Sciatic nerve (tissue), 2 donors: ENCODE measurements at regions not wholly inside any gene's neighbourhood (a gene's known extent, or its start where the extent isn't known, plus 50 kb on each side); places are given as distances from the start of the nearest gene placed in this dataset.
"Not testable (repeated sequence)": the region's sequence is repeated elsewhere in the genome, so short reads cannot be mapped to it uniquely, and the experiment has no call there.

Source experiments
- ATAC-seq: fragments of 200-7000 bp; cut with Tn5 transposase; one replicate; pipeline ENCODE4 v1.9.1; 2020; ENCODE audit warnings: mild to moderate bottlenecking, moderate library complexity
- DNase-seq: peaks from one replicate; pipeline ENCODE4 v3.0.0-alpha.2; 2020; ENCODE audit warnings: low spot score
- intact Hi-C: fragments of 100-400 bp; cut with DNase I; formaldehyde crosslinking; loops from one replicate; pipeline ENCODE4 v1.14.2; 2022
- donor health status: DM: no; HTN: no; CAD: no.
- donor health status: DM: no; HTN: no; CAD: no.

- no peak for ATAC-seq
- intact Hi-C loops: no loop called here
- DNase-seq: no peak
Measured at GRCh38 chr1:199561334-199561733, 466.2 kb upstream of the NR5A2 start.

GRCh38 chr1:199573047-199573446 is 454.5 kb upstream of the NR5A2 start:
- intact Hi-C loops: loop anchor here (5.0 kb wide), 1 partner anchor 231 kb away; no protein-coding TSS in a partner anchor
- no peak for ATAC-seq
- DNase-seq: no peak

GRCh38 chr1:199574950-199575349 is 452.6 kb upstream of the NR5A2 start:
- intact Hi-C loops: loop anchor here (5.0 kb wide), 1 partner anchor 233 kb away; no protein-coding TSS in a partner anchor
- ATAC-seq: no peak
- no peak for DNase-seq

- ATAC-seq: no peak
- DNase-seq: no peak
- intact Hi-C loops: no loop called here
Measured at GRCh38 chr1:199580300-199580699, 447.2 kb upstream of the NR5A2 start.

- intact Hi-C loops: no loop called here
- no peak for DNase-seq
- ATAC-seq: no peak
Measured at GRCh38 chr1:199585392-199585791, 442.1 kb upstream of the NR5A2 start.

- DNase-seq (no peak), ATAC-seq (no peak)
- intact Hi-C loops: no loop called here
Measured at GRCh38 chr1:199590708-199591107, 436.8 kb upstream of the NR5A2 start.

- DNase-seq: no peak
- intact Hi-C loops: no loop called here
- ATAC-seq: no peak
Measured at GRCh38 chr1:199591468-199591867, 436.0 kb upstream of the NR5A2 start.

GRCh38 chr1:199593475-199593874 is 434.0 kb upstream of the NR5A2 start:
- intact Hi-C loops: no loop called here
- ATAC-seq (no peak), DNase-seq (no peak)

GRCh38 chr1:199596448-199596847 is 431.1 kb upstream of the NR5A2 start:
- DNase-seq, intact Hi-C loops, ATAC-seq: not testable (repeated sequence)

- ATAC-seq: no peak
Measured at GRCh38 chr1:199597152-199597551, 430.4 kb upstream of the NR5A2 start.

GRCh38 chr1:199608414-199608813 is 419.1 kb upstream of the NR5A2 start:
- intact Hi-C loops: no loop called here
- DNase-seq (no peak), ATAC-seq (no peak)

More at GRCh38 chr1:199597152-199597551, 430.4 kb upstream of the NR5A2 start:
- DNase-seq: no peak
- intact Hi-C loops: no loop called here

- ATAC-seq (no peak), DNase-seq (no peak)
- intact Hi-C loops: no loop called here
Measured at GRCh38 chr1:199612976-199613774, 414.3 kb upstream of the NR5A2 start.

- intact Hi-C loops: no loop called here
- no peak for DNase-seq
- ATAC-seq: no peak
Measured at GRCh38 chr1:199616947-199617346, 410.6 kb upstream of the NR5A2 start.

- DNase-seq (no peak), ATAC-seq (no peak)
- intact Hi-C loops: no loop called here
Measured at GRCh38 chr1:199619223-199619622, 408.3 kb upstream of the NR5A2 start.

- DNase-seq, ATAC-seq, intact Hi-C loops: not testable (repeated sequence)
Measured at GRCh38 chr1:199626228-199626627, 401.3 kb upstream of the NR5A2 start.

- ATAC-seq: no peak
- intact Hi-C loops: no loop called here
- DNase-seq: no peak
Measured at GRCh38 chr1:199629624-199630023, 397.9 kb upstream of the NR5A2 start.

- ATAC-seq: no peak
- intact Hi-C loops: no loop called here
Measured at GRCh38 chr1:199639453-199639852, 388.1 kb upstream of the NR5A2 start.

GRCh38 chr1:199641531-199641930 is 386.0 kb upstream of the NR5A2 start:
- DNase-seq (no peak), ATAC-seq (no peak)
- intact Hi-C loops: no loop called here

More at GRCh38 chr1:199639453-199639852, 388.1 kb upstream of the NR5A2 start:
- no peak for DNase-seq

GRCh38 chr1:199644912-199645311 is 382.6 kb upstream of the NR5A2 start:
- ATAC-seq (no peak), DNase-seq (no peak)
- intact Hi-C loops: no loop called here

- intact Hi-C loops: no loop called here
- no peak for ATAC-seq
Measured at GRCh38 chr1:199646761-199647160, 380.7 kb upstream of the NR5A2 start.

GRCh38 chr1:199657449-199657848 is 370.1 kb upstream of the NR5A2 start:
- ATAC-seq: no peak
- DNase-seq: no peak
- intact Hi-C loops: no loop called here

More at GRCh38 chr1:199646761-199647160, 380.7 kb upstream of the NR5A2 start:
- no peak for DNase-seq
